ENCODE measurements at regions not wholly inside any gene's neighbourhood (a gene's known extent, or its start where the extent isn't known, plus 50 kb on each side); places are given as distances from the start of the nearest gene placed in this dataset.

DNA sequence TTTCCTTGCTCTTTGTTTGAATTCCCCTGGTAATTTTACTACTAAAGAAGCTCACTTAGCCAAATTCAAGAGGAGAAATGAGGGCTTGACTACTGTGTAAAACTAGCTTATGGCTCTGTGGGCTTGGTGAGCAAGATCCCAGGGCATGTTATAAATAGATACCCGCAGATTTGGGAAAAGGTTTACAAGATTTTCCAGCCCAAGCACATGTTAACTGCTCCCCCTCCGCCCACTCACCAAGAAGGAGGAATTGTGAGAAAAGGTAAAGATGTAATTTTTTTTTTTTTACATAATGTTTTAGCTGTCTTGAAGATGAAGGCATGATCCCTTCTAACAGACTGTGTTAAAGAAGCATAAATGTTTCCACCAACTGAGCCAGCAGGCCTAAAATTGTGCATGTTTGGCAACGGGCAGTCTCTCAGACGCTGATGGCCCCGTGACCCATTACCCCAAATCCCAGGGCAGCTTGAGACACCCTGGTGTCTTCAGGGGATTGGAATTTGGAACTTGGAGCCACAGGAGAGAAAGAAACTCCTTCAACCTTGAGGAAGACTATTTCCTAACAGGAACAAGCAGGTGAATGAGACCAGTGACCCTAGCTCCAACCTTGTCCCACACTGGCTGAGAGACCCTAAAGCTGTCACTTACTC, 429.8 kb upstream of the CELF2 start:
- Histone ChIP-seq H3K9me3 (ENCODE audit: severe bottlenecking) (no peaks in the 10 kb centered on the region), H3K27me3 (ENCODE audit: insufficient read depth, poor library complexity, severe bottlenecking) (no peaks in the 10 kb centered on the region), H3K27ac (ENCODE audit: poor library complexity, severe bottlenecking) (no peak overlapping the region), H3K4me3 (ENCODE audit: severe bottlenecking) (no peak overlapping the region), H3K36me3 (ENCODE audit: low read depth) (no peaks in the 10 kb centered on the region), H3K4me1 (ENCODE audit: insufficient read depth, poor library complexity, severe bottlenecking) (peaks cover 6% of the 10 kb centered on the region)
- TF ChIP-seq, protein P1, sequence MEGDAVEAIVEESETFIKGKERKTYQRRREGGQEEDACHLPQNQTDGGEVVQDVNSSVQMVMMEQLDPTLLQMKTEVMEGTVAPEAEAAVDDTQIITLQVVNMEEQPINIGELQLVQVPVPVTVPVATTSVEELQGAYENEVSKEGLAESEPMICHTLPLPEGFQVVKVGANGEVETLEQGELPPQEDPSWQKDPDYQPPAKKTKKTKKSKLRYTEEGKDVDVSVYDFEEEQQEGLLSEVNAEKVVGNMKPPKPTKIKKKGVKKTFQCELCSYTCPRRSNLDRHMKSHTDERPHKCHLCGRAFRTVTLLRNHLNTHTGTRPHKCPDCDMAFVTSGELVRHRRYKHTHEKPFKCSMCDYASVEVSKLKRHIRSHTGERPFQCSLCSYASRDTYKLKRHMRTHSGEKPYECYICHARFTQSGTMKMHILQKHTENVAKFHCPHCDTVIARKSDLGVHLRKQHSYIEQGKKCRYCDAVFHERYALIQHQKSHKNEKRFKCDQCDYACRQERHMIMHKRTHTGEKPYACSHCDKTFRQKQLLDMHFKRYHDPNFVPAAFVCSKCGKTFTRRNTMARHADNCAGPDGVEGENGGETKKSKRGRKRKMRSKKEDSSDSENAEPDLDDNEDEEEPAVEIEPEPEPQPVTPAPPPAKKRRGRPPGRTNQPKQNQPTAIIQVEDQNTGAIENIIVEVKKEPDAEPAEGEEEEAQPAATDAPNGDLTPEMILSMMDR (IDR thresholded peaks at IDR 0.05; ENCODE audit: poor library complexity, severe bottlenecking) = no peak
- no peak for DNase-seq (ENCODE audit: low spot score)
- ATAC-seq (ENCODE audit: low read depth) = no peak

DNA sequence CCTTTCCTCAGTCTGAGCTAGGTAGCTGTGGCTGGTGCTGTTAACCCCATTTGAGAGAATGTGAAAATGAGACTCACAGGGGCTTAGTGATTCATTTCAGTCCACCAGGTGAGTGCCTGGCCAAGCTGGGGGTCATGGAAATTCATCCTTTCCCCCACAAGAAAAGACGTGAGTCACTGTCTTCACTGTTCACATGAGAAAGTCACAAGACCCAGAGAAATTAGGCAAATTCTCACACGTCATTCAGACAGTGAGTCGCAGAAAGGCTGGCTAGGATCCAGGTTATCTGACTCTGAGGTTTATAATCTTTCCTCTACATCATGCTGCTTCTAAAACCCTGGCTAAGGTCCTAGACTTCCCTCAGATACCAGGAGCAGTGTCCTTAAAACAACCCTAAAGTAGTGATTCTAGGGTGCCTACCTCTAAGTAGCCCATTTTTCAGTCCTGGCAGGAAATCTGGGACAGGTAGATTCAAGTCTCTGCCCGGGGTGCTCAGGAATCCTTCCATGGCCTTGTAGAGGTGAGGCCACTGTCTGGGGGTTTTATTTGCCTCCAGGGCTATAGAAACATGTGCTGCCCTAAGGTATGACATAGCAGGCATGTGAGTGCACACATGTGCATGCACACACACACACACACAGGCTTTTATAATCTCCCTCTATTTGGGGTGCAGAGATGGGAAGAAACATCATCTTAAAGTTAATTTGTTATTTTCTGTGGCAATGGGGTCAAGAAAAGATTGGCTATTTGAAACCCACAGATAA, 427.9 kb upstream of the CELF2 start:
- peaks cover 6% of the 10 kb centered on the region for H3K4me1 ChIP-seq (ENCODE audit: insufficient read depth, poor library complexity, severe bottlenecking)
- no peak overlapping the region for H3K4me3 ChIP-seq (ENCODE audit: severe bottlenecking)
- DNase-seq (ENCODE audit: low spot score) (no peak), ATAC-seq (ENCODE audit: low read depth) (peak; percentile 83)
- H3K27me3 ChIP-seq (ENCODE audit: insufficient read depth, poor library complexity, severe bottlenecking) = no peaks in the 10 kb centered on the region
- TF ChIP-seq, protein P1 (IDR thresholded peaks at IDR 0.05; ENCODE audit: poor library complexity, severe bottlenecking) = no peak
- H3K36me3 ChIP-seq (ENCODE audit: low read depth) = no peaks in the 10 kb centered on the region
- no peaks in the 10 kb centered on the region for H3K9me3 ChIP-seq (ENCODE audit: severe bottlenecking)
- H3K27ac ChIP-seq (ENCODE audit: poor library complexity, severe bottlenecking) = peak overlapping the region; percentile 20

DNA sequence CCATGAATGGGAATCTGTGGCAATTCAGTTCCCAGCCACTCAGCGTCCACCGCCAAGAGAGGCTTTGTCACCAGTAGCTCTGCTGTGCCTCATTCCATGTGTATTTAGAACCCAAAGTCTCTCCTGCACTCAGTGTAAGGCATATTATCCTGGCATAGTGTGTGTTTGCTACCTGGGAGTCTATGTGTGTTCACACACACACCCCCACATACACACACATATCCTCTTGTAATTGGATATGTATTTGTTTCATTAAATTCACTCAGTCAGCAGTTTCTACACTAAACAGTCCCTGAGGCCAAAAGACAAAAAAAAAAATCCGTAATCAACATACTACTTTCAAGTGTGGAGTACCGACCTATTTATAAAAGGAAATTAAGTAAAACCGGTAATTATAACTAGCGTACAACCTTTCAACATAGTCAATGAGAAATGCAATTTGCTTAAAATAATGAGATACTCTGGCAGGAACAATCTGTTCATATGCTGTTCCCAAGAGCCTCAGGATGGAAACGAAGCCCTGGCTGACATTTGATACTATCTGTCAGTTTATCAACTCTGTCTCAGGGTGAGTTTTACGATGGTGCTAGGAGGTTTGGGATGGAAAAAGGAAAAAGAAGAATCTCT, 425.8 kb upstream of the CELF2 start:
- no peaks in the 10 kb centered on the region for H3K27me3 ChIP-seq (ENCODE audit: insufficient read depth, poor library complexity, severe bottlenecking)
- peaks cover 6% of the 10 kb centered on the region for H3K4me1 ChIP-seq (ENCODE audit: insufficient read depth, poor library complexity, severe bottlenecking)
- no peak overlapping the region for H3K27ac ChIP-seq (ENCODE audit: poor library complexity, severe bottlenecking)
- no peak overlapping the region for H3K4me3 ChIP-seq (ENCODE audit: severe bottlenecking)
- no peaks in the 10 kb centered on the region for H3K9me3 ChIP-seq (ENCODE audit: severe bottlenecking)
- ATAC-seq (ENCODE audit: low read depth) (no peak), DNase-seq (ENCODE audit: low spot score) (no peak)
- TF ChIP-seq, protein P1 (IDR thresholded peaks at IDR 0.05; ENCODE audit: poor library complexity, severe bottlenecking) = no peak
- H3K36me3 ChIP-seq (ENCODE audit: low read depth) = no peaks in the 10 kb centered on the region

DNA sequence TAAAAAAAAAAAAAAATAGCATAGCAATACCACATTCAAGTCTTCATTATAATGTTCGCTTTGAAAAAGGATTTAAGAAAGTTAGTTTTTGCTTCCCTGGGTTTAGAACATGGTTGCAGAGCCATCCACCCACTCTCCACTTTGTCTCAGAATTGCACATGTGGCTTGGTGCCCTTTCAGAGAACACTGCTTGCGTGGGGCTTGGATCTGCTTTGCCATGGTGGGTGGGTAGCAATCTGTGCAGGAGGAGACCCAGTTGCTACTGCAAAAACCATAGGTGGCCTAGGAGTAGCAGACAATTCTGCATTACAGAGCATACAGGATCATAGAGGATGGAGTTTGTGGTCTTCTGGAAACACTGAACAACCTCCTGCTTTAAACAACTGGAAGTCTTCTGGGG, 421.4 kb upstream of the CELF2 start:
- TF ChIP-seq, protein P1 (IDR thresholded peaks at IDR 0.05; ENCODE audit: poor library complexity, severe bottlenecking) = no peak
- no peak for DNase-seq (ENCODE audit: low spot score)
- Histone ChIP-seq H3K9me3 (ENCODE audit: severe bottlenecking) (no peaks in the 10 kb centered on the region), H3K27ac (ENCODE audit: poor library complexity, severe bottlenecking) (no peak overlapping the region), H3K27me3 (ENCODE audit: insufficient read depth, poor library complexity, severe bottlenecking) (no peaks in the 10 kb centered on the region), H3K4me1 (ENCODE audit: insufficient read depth, poor library complexity, severe bottlenecking) (no peaks in the 10 kb centered on the region), H3K36me3 (ENCODE audit: low read depth) (no peaks in the 10 kb centered on the region), H3K4me3 (ENCODE audit: severe bottlenecking) (no peak overlapping the region)
- ATAC-seq (ENCODE audit: low read depth) = no peak

Measured in RWPE2 (cell line).